Liver (tissue), 8 donors: ENCODE measurements at regions not wholly inside any gene's neighbourhood (a gene's known extent, or its start where the extent isn't known, plus 50 kb on each side); places are given as distances from the start of the nearest gene placed in this dataset.
"Not testable (repeated sequence)": the region's sequence is repeated elsewhere in the genome, so short reads cannot be mapped to it uniquely, and the experiment has no call there.

ENCODE experiments used
- DNase-seq: peaks from one replicate; pipeline ENCODE4 v3.0.0-alpha.2; 2017; ENCODE audit warnings: low spot score
- H3K27ac ChIP-seq, 2 donors: one replicate each; pipeline ENCODE4 v1.7.0; 2013; ENCODE audit warnings: inconsistent platforms in 2 of 2, low read length in 2 of 2, control low read depth in 1 of 2, low read depth in 1 of 2, mild to moderate bottlenecking in 1 of 2
- H3K27me3 ChIP-seq, 4 donors: one replicate each; pipeline versions ENCODE4 v1.6.1 to v1.7.0; 2013; ENCODE audit warnings: low read length in 3 of 4, inconsistent platforms in 1 of 4, mild to moderate bottlenecking in 1 of 4, moderate library complexity in 1 of 4; ENCODE audit not compliant: control insufficient read depth in 4 of 4, insufficient read depth in 4 of 4
- H3K36me3 ChIP-seq, 4 donors: one replicate each; pipeline versions ENCODE4 v1.6.1 to v1.7.0; 2013; ENCODE audit warnings: low read length in 3 of 4, mild to moderate bottlenecking in 3 of 4, low read depth in 1 of 4, moderate library complexity in 1 of 4; ENCODE audit not compliant: control insufficient read depth in 4 of 4, insufficient read depth in 3 of 4
- H3K4me1 ChIP-seq, 4 donors: one replicate each; pipeline versions ENCODE4 v1.6.1 to v1.7.0; 2013; ENCODE audit warnings: low read length in 3 of 4, mild to moderate bottlenecking in 3 of 4, moderate library complexity in 1 of 4; ENCODE audit not compliant: control insufficient read depth in 4 of 4, insufficient read depth in 4 of 4
- H3K4me3 ChIP-seq, 3 donors: one replicate each; pipeline versions ENCODE4 v1.6.1 to v1.7.0; 2013; ENCODE audit warnings: low read length in 3 of 3, control low read depth in 1 of 3, low read depth in 1 of 3, mild to moderate bottlenecking in 1 of 3
- H3K9ac ChIP-seq, 2 donors: one replicate each; pipeline ENCODE4 v1.7.0; 2013; ENCODE audit warnings: low read length in 2 of 2, mild to moderate bottlenecking in 2 of 2, moderate library complexity in 2 of 2, control low read depth in 1 of 2, low read depth in 1 of 2
- H3K9me3 ChIP-seq, 4 donors: one replicate each; pipeline versions ENCODE4 v1.6.1 to v1.7.0; 2013; ENCODE audit warnings: low read length in 3 of 4; ENCODE audit not compliant: control insufficient read depth in 4 of 4
- ATF3 ChIP-seq: IDR thresholded peaks from 2 replicates; pipeline ENCODE4 v1.6.1; 2016; ENCODE audit warnings: antibody characterized with exemption
- CTCF ChIP-seq: fragments of 150-350 bp; IDR thresholded peaks from 2 replicates; pipeline ENCODE4 v1.5.1; 2017; ENCODE audit warnings: improper control_type of control experiment, low read depth, low read length; ENCODE audit not compliant: missing input control
- EGR1 ChIP-seq, 2 donors: IDR thresholded peaks; 2 replicates each; pipeline ENCODE4 v1.6.1; 2016 to 2018; ENCODE audit warnings: antibody characterized with exemption in 2 of 2, low read depth in 2 of 2
- FOXA1 ChIP-seq: IDR thresholded peaks from 2 replicates; pipeline ENCODE4 v1.6.1; 2016; ENCODE audit warnings: antibody characterized with exemption
- FOXA2 ChIP-seq: IDR thresholded peaks from 2 replicates; pipeline ENCODE4 v1.6.1; 2016; ENCODE audit warnings: antibody characterized with exemption
- HNF4G ChIP-seq: IDR thresholded peaks from 2 replicates; pipeline ENCODE4 v1.6.1; 2016; ENCODE audit warnings: antibody characterized with exemption
- JUND ChIP-seq, 2 donors: IDR thresholded peaks; 2 replicates each; pipeline ENCODE4 v1.6.1; 2016; ENCODE audit warnings: antibody characterized with exemption in 2 of 2
- NR2F2 ChIP-seq: IDR thresholded peaks from 2 replicates; pipeline ENCODE4 v1.6.1; 2016; ENCODE audit warnings: antibody characterized with exemption
- RAD21 ChIP-seq, 2 donors: IDR thresholded peaks; 2 replicates each; pipeline ENCODE4 v1.6.1; 2016; ENCODE audit warnings: antibody characterized with exemption in 2 of 2, mild to moderate bottlenecking in 2 of 2
- REST ChIP-seq: IDR thresholded peaks from 2 replicates; pipeline ENCODE4 v1.6.1; 2016; ENCODE audit warnings: antibody characterized with exemption, mild to moderate bottlenecking
- RXRA ChIP-seq, 2 donors: IDR thresholded peaks; 2 replicates each; pipeline ENCODE4 v1.6.1; 2017 to 2018; ENCODE audit warnings: antibody characterized with exemption in 2 of 2, mild to moderate bottlenecking in 1 of 2
- SP1 ChIP-seq: IDR thresholded peaks from 2 replicates; pipeline ENCODE4 v1.6.1; 2018; ENCODE audit warnings: antibody characterized with exemption, mild to moderate bottlenecking
- TAF1 ChIP-seq: conservative IDR thresholded peaks from 2 replicates; pipeline ENCODE4 v1.6.1; 2016; ENCODE audit warnings: antibody characterized with exemption, mild to moderate bottlenecking
- YY1 ChIP-seq: IDR thresholded peaks from 2 replicates; pipeline ENCODE4 v1.6.1; 2016; ENCODE audit warnings: antibody characterized with exemption, mild to moderate bottlenecking
- ZBTB33 ChIP-seq: IDR thresholded peaks from 2 replicates; pipeline ENCODE4 v1.6.1; 2016; ENCODE audit warnings: antibody characterized with exemption
- WGBS: extraction: QIAGEN DNeasy Blood & Tissue Kit; methylation state at CpG from one replicate; pipeline ENCODE4 v1.1.7; 2013; 5-methylcytosine and 5-hydroxymethylcytosine counted together
- TF ChIP-seq, protein P1 (sequence below): IDR thresholded peaks from 2 replicates; pipeline ENCODE4 v1.6.1; 2016; ENCODE audit warnings: antibody characterized with exemption
- donor health status: healthy.
- donor health status: healthy.
- donor health status: healthy.
- donor health status: healthy.
- donor health status: healthy.

- H3K9me3 ChIP-seq: peaks cover 0 to 6% (median 2%) of the 10 kb centered on the region in 4 donors
- no peak overlapping the region for H3K9ac ChIP-seq
- TF ChIP-seq ATF3: no peak
- no peak for TF ChIP-seq EGR1 (IDR thresholded peaks at IDR 0.05; ENCODE audit: low read depth in 2 of 2)
- TF ChIP-seq TAF1: no peak
- no peak for TF ChIP-seq RXRA (IDR thresholded peaks at IDR 0.05)
- TF ChIP-seq ZBTB33: no peak
- TF ChIP-seq FOXA1: no peak
- TF ChIP-seq, protein P1, sequence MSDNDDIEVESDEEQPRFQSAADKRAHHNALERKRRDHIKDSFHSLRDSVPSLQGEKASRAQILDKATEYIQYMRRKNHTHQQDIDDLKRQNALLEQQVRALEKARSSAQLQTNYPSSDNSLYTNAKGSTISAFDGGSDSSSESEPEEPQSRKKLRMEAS: no peak
- no peak for TF ChIP-seq SP1
- no peak for TF ChIP-seq NR2F2
- TF ChIP-seq HNF4G: no peak
- TF ChIP-seq CTCF: no peak
- TF ChIP-seq FOXA2: no peak
- no peak for TF ChIP-seq JUND (IDR thresholded peaks at IDR 0.05)
- TF ChIP-seq YY1: no peak
- no peak for TF ChIP-seq RAD21 (IDR thresholded peaks at IDR 0.05)
- no peak for TF ChIP-seq REST
- no peaks in the 10 kb centered on the region for H3K36me3 ChIP-seq
- H3K27me3 ChIP-seq: no peaks in the 10 kb centered on the region
- no peaks in the 10 kb centered on the region for H3K4me1 ChIP-seq
- no peak overlapping the region for H3K4me3 ChIP-seq
- DNase-seq: no peak
- 85% methylated on average over 6 of the region's 6 CpGs for WGBS
- H3K27ac ChIP-seq: no peak overlapping the region
Observed at GRCh38 chr7:149353739-149354504, 91.9 kb downstream of the ZNF783 start.

- WGBS: 90% methylated on average over 11 of the region's 11 CpGs
- not testable (repeated sequence) for H3K9me3 ChIP-seq, H3K36me3 ChIP-seq, H3K27me3 ChIP-seq, DNase-seq, H3K4me3 ChIP-seq, H3K4me1 ChIP-seq, H3K27ac ChIP-seq, H3K9ac ChIP-seq
Observed at GRCh38 chr7:149355035-149355389, 93.0 kb downstream of the ZNF783 start.
